ENCODE measurements at regions not wholly inside any gene's neighbourhood (a gene's known extent, or its start where the extent isn't known, plus 50 kb on each side); places are given as distances from the start of the nearest gene placed in this dataset.

- H3K36me3 ChIP-seq = no peaks in the 10 kb centered on the region
- TF ChIP-seq, protein P1, sequence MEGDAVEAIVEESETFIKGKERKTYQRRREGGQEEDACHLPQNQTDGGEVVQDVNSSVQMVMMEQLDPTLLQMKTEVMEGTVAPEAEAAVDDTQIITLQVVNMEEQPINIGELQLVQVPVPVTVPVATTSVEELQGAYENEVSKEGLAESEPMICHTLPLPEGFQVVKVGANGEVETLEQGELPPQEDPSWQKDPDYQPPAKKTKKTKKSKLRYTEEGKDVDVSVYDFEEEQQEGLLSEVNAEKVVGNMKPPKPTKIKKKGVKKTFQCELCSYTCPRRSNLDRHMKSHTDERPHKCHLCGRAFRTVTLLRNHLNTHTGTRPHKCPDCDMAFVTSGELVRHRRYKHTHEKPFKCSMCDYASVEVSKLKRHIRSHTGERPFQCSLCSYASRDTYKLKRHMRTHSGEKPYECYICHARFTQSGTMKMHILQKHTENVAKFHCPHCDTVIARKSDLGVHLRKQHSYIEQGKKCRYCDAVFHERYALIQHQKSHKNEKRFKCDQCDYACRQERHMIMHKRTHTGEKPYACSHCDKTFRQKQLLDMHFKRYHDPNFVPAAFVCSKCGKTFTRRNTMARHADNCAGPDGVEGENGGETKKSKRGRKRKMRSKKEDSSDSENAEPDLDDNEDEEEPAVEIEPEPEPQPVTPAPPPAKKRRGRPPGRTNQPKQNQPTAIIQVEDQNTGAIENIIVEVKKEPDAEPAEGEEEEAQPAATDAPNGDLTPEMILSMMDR (IDR thresholded peaks at IDR 0.05; ENCODE audit: borderline replicate concordance) = no peak
- no peaks in the 10 kb centered on the region for H3K4me1 ChIP-seq
- H3K9me3 ChIP-seq (replicated peaks) = peaks cover 4% of the 10 kb centered on the region
- DNase-seq = no peak
- no peak overlapping the region for H3K4me3 ChIP-seq
- H3K27ac ChIP-seq (replicated peaks) = no peak overlapping the region
- no peaks in the 10 kb centered on the region for H3K27me3 ChIP-seq (ENCODE audit: low read depth)
- intact Hi-C loops (cut with micrococcal nuclease) = no loop called here
Measured at GRCh38 chr7:16015981-16016380, 329.5 kb upstream of the MEOX2 start.

DNA sequence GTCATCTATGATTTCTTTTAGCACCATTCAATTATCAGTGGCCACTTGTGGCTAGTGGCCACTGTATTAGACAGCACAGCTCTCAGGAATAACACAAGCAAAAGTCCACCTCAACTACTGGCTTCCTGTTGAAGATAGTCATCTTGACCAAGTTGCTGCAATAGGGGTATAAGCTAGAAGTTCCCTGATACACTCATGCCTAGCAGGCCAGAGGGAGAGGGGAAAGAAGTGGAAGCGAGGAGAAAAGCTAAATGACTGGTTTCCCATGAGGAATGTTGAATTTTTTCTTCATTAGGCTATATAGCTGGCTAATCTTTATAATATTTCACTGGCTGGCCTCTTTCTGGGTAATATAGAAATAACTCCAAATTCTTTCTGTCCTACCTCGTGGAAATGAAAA lies 327.5 kb upstream of the MEOX2 start:
- no peaks in the 10 kb centered on the region for H3K4me1 ChIP-seq
- no peaks in the 10 kb centered on the region for H3K27me3 ChIP-seq (ENCODE audit: low read depth)
- DNase-seq = no peak
- H3K27ac ChIP-seq (replicated peaks) = no peak overlapping the region
- H3K4me3 ChIP-seq = no peak overlapping the region
- TF ChIP-seq, protein P1 (IDR thresholded peaks at IDR 0.05; ENCODE audit: borderline replicate concordance) = no peak
- no peaks in the 10 kb centered on the region for H3K36me3 ChIP-seq
- intact Hi-C loops (cut with micrococcal nuclease) = no loop called here
- peaks cover 12% of the 10 kb centered on the region for H3K9me3 ChIP-seq (replicated peaks)

DNA sequence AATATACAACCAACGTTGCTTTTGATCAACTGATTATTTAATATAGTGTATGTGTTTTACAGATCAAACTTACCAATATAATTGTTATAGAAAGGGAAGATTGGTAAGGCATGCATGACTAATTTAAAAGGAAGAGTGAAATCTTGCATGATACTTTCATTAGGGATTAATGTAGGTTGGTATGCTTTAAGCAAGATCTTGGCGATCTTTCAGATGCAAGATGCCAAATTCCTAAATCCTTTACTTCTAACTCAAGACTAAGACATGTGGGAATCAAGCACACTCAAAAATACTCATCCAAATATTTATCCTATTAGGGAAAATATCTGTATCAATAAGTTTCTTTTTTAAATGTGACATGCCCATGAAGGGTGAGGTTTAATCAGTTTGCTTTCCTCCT lies 321.4 kb upstream of the MEOX2 start:
- no peak overlapping the region for H3K4me3 ChIP-seq
- intact Hi-C loops (cut with micrococcal nuclease) = no loop called here
- peaks cover 12% of the 10 kb centered on the region for H3K9me3 ChIP-seq (replicated peaks)
- no peak for DNase-seq
- TF ChIP-seq, protein P1 (IDR thresholded peaks at IDR 0.05; ENCODE audit: borderline replicate concordance) = no peak
- H3K36me3 ChIP-seq = no peaks in the 10 kb centered on the region
- H3K27ac ChIP-seq (replicated peaks) = no peak overlapping the region
- H3K4me1 ChIP-seq = no peaks in the 10 kb centered on the region
- no peaks in the 10 kb centered on the region for H3K27me3 ChIP-seq (ENCODE audit: low read depth)

GRCh38 chr7:16004702-16005101 lies 318.2 kb upstream of the MEOX2 start:
- Histone ChIP-seq H3K9me3 (replicated peaks) (no peaks in the 10 kb centered on the region), H3K36me3 (no peaks in the 10 kb centered on the region), H3K27ac (replicated peaks) (no peak overlapping the region), H3K27me3 (ENCODE audit: low read depth) (no peaks in the 10 kb centered on the region), H3K4me3 (no peak overlapping the region), H3K4me1 (no peaks in the 10 kb centered on the region)
- intact Hi-C loops (cut with micrococcal nuclease) = no loop called here
- TF ChIP-seq, protein P1 (IDR thresholded peaks at IDR 0.05; ENCODE audit: borderline replicate concordance) = no peak
- DNase-seq = no peak

DNA sequence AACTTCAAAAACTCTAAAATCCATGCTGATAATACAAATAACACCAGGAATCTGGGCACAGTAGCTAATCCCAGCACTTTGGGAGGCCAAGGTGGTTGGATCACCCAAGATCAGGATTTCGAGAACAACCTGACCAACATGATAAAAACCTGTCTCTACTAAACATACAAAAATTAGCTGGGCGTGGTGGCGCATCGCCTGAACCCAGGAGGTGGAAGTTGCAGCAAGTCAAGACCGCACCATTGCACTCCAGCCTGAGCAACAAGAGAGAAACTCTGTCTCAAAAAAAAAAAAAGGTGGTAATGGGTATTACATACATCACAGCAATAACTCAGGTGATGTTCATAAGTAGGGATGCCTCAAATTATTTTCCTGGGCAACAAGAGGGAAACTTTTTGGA lies 315.0 kb upstream of the MEOX2 start:
- intact Hi-C loops (cut with micrococcal nuclease) = no loop called here
- Histone ChIP-seq H3K9me3 (replicated peaks) (no peaks in the 10 kb centered on the region), H3K4me1 (no peaks in the 10 kb centered on the region), H3K27ac (replicated peaks) (no peak overlapping the region), H3K27me3 (ENCODE audit: low read depth) (no peaks in the 10 kb centered on the region), H3K36me3 (no peaks in the 10 kb centered on the region), H3K4me3 (no peak overlapping the region)
- DNase-seq = no peak
- TF ChIP-seq, protein P1 (IDR thresholded peaks at IDR 0.05; ENCODE audit: borderline replicate concordance) = no peak

- no peak for DNase-seq
- H3K27ac ChIP-seq (replicated peaks) = no peak overlapping the region
- no peaks in the 10 kb centered on the region for H3K27me3 ChIP-seq (ENCODE audit: low read depth)
- H3K9me3 ChIP-seq (replicated peaks) = peaks cover 2% of the 10 kb centered on the region
- TF ChIP-seq, protein P1 (IDR thresholded peaks at IDR 0.05; ENCODE audit: borderline replicate concordance) = no peak
- H3K36me3 ChIP-seq = no peaks in the 10 kb centered on the region
- H3K4me3 ChIP-seq = no peak overlapping the region
- intact Hi-C loops (cut with micrococcal nuclease) = no loop called here
- no peaks in the 10 kb centered on the region for H3K4me1 ChIP-seq
Measured at GRCh38 chr7:15998617-15999016, 312.1 kb upstream of the MEOX2 start.
